ENCODE measurements at regions not wholly inside any gene's neighbourhood (a gene's known extent, or its start where the extent isn't known, plus 50 kb on each side); places are given as distances from the start of the nearest gene placed in this dataset.

DNA sequence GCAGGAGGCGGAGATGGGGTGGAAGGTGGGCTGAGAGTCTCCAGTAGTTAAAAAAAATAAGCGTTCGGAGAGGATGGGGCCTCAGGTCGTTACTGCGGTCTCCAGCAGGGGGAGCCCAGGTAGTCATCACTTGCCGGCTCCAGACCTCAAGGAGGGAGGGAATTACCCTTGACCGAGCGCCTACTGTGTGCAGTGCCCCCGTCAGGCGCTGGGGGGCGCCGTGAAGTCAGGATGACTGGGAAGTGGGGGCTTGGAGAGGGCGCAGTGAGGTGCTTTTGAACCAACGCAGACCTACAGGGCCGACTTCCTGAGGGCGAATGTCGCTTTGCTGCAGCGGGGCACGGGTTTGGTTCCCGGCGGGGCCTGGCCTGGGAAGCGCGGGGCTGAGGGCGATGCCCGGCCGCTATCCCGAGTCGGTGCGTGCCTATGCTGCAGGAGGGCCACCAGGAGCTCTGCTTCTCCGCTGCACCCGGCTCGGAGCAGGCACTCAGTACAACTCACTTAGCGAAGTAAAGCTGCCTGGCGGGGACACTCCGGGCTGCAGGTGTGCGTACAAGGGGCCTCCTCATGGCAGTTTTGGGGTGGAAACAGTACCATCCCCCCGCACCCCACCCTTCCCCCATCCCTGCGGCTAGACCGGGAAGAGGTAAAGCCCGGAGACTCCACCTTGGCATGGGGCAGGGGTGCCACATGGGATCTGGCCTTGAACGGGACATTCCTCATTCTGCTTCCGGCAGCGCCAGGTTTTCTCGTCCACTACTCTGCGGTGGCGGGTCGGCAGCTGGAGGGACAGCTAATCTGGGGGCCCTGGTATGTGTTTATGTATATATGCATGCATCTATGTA lies 79.8 kb downstream of the RHCG start:
- no peak for TF ChIP-seq EZH2 (IDR thresholded peaks at IDR 0.05; ENCODE audit: insufficient read depth, low read length)
- TF ChIP-seq, protein P1, sequence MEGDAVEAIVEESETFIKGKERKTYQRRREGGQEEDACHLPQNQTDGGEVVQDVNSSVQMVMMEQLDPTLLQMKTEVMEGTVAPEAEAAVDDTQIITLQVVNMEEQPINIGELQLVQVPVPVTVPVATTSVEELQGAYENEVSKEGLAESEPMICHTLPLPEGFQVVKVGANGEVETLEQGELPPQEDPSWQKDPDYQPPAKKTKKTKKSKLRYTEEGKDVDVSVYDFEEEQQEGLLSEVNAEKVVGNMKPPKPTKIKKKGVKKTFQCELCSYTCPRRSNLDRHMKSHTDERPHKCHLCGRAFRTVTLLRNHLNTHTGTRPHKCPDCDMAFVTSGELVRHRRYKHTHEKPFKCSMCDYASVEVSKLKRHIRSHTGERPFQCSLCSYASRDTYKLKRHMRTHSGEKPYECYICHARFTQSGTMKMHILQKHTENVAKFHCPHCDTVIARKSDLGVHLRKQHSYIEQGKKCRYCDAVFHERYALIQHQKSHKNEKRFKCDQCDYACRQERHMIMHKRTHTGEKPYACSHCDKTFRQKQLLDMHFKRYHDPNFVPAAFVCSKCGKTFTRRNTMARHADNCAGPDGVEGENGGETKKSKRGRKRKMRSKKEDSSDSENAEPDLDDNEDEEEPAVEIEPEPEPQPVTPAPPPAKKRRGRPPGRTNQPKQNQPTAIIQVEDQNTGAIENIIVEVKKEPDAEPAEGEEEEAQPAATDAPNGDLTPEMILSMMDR (IDR thresholded peaks at IDR 0.05; ENCODE audit: insufficient read depth, low read depth, low read length), result peak; percentile 79
- peaks cover 51% of the 10 kb centered on the region for H3K27me3 ChIP-seq (ENCODE audit: insufficient read depth, low read length)
- DNase-seq (ENCODE audit: low read depth) (peak; percentile 7), FAIRE-seq (no peak)
- no peak overlapping the region for H2AFZ ChIP-seq (ENCODE audit: low read depth, low read length)
- peaks cover 23% of the 10 kb centered on the region for H3K9me3 Mint-ChIP-seq (ENCODE audit: unreplicated experiment)
- H3K27ac ChIP-seq (ENCODE audit: low read depth, low read length), result no peak overlapping the region
- peaks cover 3% of the 10 kb centered on the region for H4K20me1 ChIP-seq (ENCODE audit: insufficient read depth, low read length)
- no peaks in the 10 kb centered on the region for H3K4me1 Mint-ChIP-seq (ENCODE audit: low read depth, unreplicated experiment)
- H3K79me2 ChIP-seq (ENCODE audit: insufficient read depth, low read length), result peaks cover 3% of the 10 kb centered on the region
- H3K27me3 Mint-ChIP-seq (ENCODE audit: low read depth, unreplicated experiment), result peaks cover 91% of the 10 kb centered on the region
- H3K9ac ChIP-seq (ENCODE audit: low read length), result no peak overlapping the region
- H3K4me2 ChIP-seq (ENCODE audit: low read length), result no peak overlapping the region
- H3K4me3 ChIP-seq (ENCODE audit: insufficient read depth, low read depth, low read length), result no peak overlapping the region
- H3K27ac Mint-ChIP-seq (ENCODE audit: unreplicated experiment), result no peak overlapping the region
- H3K4me3 Mint-ChIP-seq (ENCODE audit: unreplicated experiment), result no peak overlapping the region
- H3K9me3 ChIP-seq (ENCODE audit: insufficient read depth, low read depth, low read length), result no peaks in the 10 kb centered on the region
- H3K36me3 ChIP-seq (ENCODE audit: insufficient read depth, low read length), result no peaks in the 10 kb centered on the region
- H3K36me3 Mint-ChIP-seq (ENCODE audit: low read depth, unreplicated experiment), result no peaks in the 10 kb centered on the region
- H3K4me1 ChIP-seq (ENCODE audit: insufficient read depth, low read length), result no peaks in the 10 kb centered on the region

DNA sequence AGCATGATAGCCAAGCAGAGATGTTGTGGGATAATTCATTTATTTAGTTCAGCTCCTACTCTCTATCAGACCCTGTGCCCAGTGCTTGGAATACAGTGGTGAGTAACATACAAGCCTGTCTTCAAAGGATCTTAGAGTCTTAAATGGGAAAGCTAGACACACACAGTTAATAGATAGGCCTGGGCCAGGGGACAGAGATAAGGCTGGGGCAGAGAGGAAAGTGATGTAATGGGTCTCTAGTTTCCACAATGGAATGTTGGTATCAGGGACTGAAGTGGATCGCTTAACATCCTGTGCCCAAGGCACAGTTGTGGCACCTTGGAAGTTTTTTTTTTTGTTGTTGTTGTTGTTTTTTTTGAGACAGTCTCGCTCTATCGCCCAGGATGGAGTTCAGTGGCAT lies 79.9 kb upstream of the POLG start:
- peaks cover 64% of the 10 kb centered on the region for H3K27me3 ChIP-seq (ENCODE audit: insufficient read depth, low read length)
- Mint-ChIP-seq H3K4me3 (ENCODE audit: unreplicated experiment) (no peak overlapping the region), H3K4me1 (ENCODE audit: low read depth, unreplicated experiment) (no peaks in the 10 kb centered on the region), H3K9me3 (ENCODE audit: unreplicated experiment) (peaks cover 17% of the 10 kb centered on the region), H3K36me3 (ENCODE audit: low read depth, unreplicated experiment) (no peaks in the 10 kb centered on the region), H3K27me3 (ENCODE audit: low read depth, unreplicated experiment) (peaks cover 91% of the 10 kb centered on the region), H3K27ac (ENCODE audit: unreplicated experiment) (no peak overlapping the region)
- no peaks in the 10 kb centered on the region for H3K4me1 ChIP-seq (ENCODE audit: insufficient read depth, low read length)
- TF ChIP-seq, protein P1 (IDR thresholded peaks at IDR 0.05; ENCODE audit: insufficient read depth, low read depth, low read length), result no peak
- TF ChIP-seq EZH2 (IDR thresholded peaks at IDR 0.05; ENCODE audit: insufficient read depth, low read length), result no peak
- peaks cover 3% of the 10 kb centered on the region for H3K79me2 ChIP-seq (ENCODE audit: insufficient read depth, low read length)
- no peak overlapping the region for H2AFZ ChIP-seq (ENCODE audit: low read depth, low read length)
- H3K4me2 ChIP-seq (ENCODE audit: low read length), result no peak overlapping the region
- H3K27ac ChIP-seq (ENCODE audit: low read depth, low read length), result no peak overlapping the region
- no peak for FAIRE-seq
- no peaks in the 10 kb centered on the region for H3K9me3 ChIP-seq (ENCODE audit: insufficient read depth, low read depth, low read length)
- no peaks in the 10 kb centered on the region for H3K36me3 ChIP-seq (ENCODE audit: insufficient read depth, low read length)
- H3K9ac ChIP-seq (ENCODE audit: low read length), result no peak overlapping the region
- H3K4me3 ChIP-seq (ENCODE audit: insufficient read depth, low read depth, low read length), result no peak overlapping the region
- peaks cover 5% of the 10 kb centered on the region for H4K20me1 ChIP-seq (ENCODE audit: insufficient read depth, low read length)
- DNase-seq (ENCODE audit: low read depth), result no peak

DNA sequence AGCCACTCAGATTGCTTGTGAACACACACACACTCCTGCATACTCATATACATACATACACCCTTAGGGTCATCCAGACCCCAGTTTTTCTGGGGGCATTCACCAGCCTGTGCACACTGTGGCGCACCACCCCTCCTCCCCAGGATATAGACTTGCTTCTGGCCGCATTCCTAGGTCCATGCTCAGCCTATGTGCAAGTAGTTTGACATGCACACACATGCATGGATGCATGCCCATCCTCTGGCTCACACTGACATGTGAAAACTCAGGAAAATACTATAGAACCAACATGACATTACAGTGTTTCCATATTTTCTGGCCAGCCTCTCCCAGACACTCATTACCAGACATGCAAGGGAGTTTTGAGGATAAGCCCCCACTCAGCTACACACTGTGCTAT lies 79.3 kb upstream of the POLG start:
- peaks cover 3% of the 10 kb centered on the region for H3K79me2 ChIP-seq (ENCODE audit: insufficient read depth, low read length)

More for the DNA sequence above, 79.3 kb upstream of the POLG start:
- no peak overlapping the region for H3K27ac ChIP-seq (ENCODE audit: low read depth, low read length)
- H3K9me3 ChIP-seq (ENCODE audit: insufficient read depth, low read depth, low read length), result no peaks in the 10 kb centered on the region
- Mint-ChIP-seq H3K9me3 (ENCODE audit: unreplicated experiment) (peaks cover 17% of the 10 kb centered on the region), H3K27ac (ENCODE audit: unreplicated experiment) (no peak overlapping the region), H3K4me1 (ENCODE audit: low read depth, unreplicated experiment) (no peaks in the 10 kb centered on the region), H3K36me3 (ENCODE audit: low read depth, unreplicated experiment) (peaks cover 2% of the 10 kb centered on the region), H3K27me3 (ENCODE audit: low read depth, unreplicated experiment) (peaks cover 90% of the 10 kb centered on the region), H3K4me3 (ENCODE audit: unreplicated experiment) (no peak overlapping the region)
- H3K9ac ChIP-seq (ENCODE audit: low read length), result no peak overlapping the region
- no peak overlapping the region for H2AFZ ChIP-seq (ENCODE audit: low read depth, low read length)
- peaks cover 5% of the 10 kb centered on the region for H4K20me1 ChIP-seq (ENCODE audit: insufficient read depth, low read length)
- FAIRE-seq, result no peak
- H3K27me3 ChIP-seq (ENCODE audit: insufficient read depth, low read length), result peaks cover 71% of the 10 kb centered on the region
- H3K4me2 ChIP-seq (ENCODE audit: low read length), result no peak overlapping the region
- no peaks in the 10 kb centered on the region for H3K36me3 ChIP-seq (ENCODE audit: insufficient read depth, low read length)
- H3K4me3 ChIP-seq (ENCODE audit: insufficient read depth, low read depth, low read length), result no peak overlapping the region
- no peak for DNase-seq (ENCODE audit: low read depth)
- H3K4me1 ChIP-seq (ENCODE audit: insufficient read depth, low read length), result peaks cover 2% of the 10 kb centered on the region
- TF ChIP-seq, protein P1 (IDR thresholded peaks at IDR 0.05; ENCODE audit: insufficient read depth, low read depth, low read length), result no peak
- TF ChIP-seq EZH2 (IDR thresholded peaks at IDR 0.05; ENCODE audit: insufficient read depth, low read length), result no peak
